HG03354 (cell line): ENCODE measurements at regions not wholly inside any gene's neighbourhood (a gene's known extent, or its start where the extent isn't known, plus 50 kb on each side); places are given as distances from the start of the nearest gene placed in this dataset.

Experiments used
- ATAC-seq: cut with Tn5 transposase; IDR thresholded peaks from one replicate; pipeline ENCODE4 v1.9.1; 2021; ENCODE audit warnings: mild to moderate bottlenecking; ENCODE audit not compliant: unreplicated experiment, poor library complexity, severe bottlenecking

DNA sequence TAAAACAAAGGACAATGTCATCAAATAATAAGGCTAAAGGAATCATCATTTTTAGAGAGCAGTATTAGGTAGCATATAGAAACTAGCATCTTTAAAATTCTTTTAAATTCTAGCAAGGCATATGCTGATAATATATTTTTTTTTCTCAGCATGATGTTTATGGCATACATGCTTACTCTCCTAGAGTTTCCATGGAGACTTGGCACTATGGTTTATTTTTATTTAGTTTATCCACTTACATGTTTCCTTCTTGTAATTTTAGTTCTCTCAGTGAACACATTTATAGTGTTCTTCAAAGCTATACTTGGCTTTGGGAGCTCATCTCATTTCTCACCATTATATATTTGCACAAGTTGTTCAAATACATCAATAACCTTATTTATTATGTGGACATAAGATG lies 413.8 kb upstream of the LINC00305 start:
- ATAC-seq = no peak

DNA sequence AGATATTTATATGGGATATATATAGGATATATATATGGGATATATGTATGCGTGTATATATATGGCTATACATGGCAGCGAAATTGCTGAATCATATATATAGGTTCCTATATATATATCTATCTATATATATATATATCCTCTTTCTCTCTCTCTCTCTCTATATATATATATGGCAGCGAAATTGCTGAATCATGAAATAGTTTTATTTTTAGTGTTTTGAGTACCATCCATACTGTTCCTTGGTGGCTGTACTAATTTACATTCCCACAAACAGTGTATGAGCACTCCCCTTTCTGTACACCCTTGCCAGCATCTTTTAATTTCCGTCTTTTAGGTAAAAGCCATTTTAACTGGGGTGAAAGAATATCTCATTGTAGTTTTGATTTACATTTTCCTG lies 397.6 kb upstream of the LINC00305 start:
- ATAC-seq = no peak

DNA sequence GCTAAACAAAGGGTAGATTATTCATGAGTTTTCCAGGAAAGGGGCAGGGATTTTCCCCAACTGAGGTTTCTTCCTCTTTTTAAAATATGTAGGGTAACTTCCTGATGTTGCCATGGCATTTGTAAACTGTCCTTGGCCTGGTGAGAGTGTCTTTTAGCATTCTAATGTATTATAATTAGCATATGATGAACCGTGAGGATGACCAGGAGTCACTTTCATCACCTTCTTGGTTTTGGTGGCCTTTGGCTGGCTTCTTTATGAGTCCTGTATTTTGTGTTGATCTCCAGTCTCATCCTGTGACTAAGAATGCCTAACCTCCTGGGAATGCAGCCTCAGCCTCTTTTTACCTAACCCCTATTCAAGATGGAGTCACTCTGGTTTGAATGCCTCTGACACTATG lies 391.0 kb upstream of the LINC00305 start:
- no peak for ATAC-seq

DNA sequence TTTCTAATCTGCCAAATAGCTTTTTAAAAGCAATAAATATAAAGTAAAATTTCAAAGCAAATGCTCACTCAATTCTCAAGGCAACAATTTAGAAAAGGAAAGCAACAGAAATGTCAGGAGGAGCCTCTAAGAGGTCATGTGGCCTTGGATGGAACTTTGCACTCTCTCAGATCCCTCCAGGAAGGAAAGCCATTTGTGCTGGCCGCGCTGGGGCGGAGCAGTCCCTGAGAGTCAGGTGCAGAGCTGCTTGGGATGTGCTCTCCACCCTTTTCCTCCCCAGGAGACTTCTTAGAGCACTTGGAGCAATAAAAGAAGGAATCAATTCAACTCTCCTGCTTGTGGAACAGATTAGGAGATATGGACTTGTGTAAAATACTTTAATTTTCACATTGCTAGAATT lies 379.8 kb upstream of the LINC00305 start:
- no peak for ATAC-seq

DNA sequence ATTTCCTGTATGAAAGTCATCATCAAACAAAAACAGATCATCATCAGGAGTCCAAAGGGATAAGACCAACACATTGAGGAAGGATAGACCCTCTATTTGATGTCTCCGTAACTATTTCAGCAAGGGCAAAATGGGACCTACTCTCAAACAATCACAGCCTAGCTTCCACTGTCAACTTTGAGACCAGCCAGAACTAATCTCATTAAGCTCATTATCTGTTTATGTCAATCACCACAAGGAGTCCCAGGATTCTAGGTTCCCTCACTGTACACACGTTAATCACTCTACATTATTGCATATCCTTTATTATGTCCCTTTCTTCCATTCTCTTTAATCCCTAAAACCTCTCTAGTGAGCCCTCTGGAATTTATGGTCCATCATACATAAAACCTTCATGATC lies 370.3 kb upstream of the LINC00305 start:
- no peak for ATAC-seq

DNA sequence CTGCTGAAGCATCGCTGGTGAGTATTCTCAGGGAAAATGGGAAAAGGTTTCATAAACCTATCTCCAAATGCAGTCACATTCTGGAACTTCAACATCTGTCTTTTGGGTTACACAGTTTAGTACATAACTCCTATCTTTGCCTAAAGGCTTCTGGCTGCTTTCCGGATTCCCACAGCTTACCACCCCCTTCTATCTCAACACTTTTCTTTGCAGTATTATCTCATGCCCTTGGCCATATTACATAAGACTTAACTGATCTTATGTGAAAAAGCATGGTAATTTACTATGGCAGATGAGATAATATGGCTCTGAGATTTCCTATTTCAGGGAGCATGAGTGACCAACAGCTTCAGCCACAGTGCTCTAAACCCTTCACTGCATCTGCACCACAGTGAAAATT lies 369.3 kb upstream of the LINC00305 start:
- no peak for ATAC-seq

DNA sequence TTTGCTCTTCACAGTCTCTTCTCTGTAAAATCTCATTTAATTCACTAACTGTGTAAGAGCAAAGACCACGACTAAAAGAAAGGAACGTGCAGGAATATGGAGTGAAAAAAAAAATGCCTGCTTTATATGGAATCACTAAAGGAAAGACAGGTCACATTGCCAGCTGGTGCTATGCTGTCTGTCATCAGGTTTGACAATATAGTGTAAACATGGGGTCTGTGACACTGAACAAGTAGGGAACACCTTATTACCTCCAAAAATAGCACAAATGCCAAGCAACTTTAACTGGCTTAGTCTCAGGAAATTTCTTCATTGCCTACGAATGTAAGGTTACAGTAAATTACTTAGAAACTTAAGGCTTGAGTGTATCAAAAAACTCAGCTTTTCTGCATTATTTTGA lies 364.5 kb upstream of the LINC00305 start:
- ATAC-seq = no peak

DNA sequence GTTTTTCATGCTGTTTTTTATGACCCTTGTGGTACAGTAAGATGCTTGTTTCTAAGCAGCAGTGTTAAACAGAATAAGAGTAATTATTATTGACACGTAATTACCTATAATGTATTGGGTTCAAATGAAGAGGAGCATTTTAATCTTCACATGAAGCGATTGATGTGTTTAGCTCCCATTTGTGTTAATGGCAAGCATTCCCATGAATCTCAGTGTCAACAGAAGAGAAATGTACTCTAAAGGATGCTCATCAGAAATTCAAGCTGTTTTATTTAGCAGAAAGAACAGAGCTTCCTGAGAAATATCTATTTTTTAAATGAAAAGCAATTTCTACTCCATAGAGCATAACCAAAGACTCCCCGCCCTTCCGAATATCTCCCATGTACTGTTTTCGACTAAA lies 341.3 kb upstream of the LINC00305 start:
- ATAC-seq = no peak

DNA sequence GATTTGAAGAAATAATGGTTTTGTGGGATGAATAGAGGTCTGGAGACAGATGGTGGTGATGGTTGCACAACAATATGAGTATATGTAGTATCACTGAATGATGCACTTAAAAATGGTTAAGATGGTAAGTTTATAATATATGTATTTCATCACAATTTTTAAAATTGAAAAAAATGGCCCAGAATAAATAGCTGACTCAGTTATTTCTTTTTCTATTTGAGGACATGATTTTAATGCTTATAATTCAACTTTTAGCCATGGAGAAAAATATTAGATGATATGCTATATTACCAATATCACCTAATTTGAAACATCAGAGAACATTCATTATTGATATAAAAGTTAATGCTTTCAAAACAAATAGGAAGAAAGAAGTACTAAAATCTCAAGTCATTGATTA lies 339.8 kb upstream of the LINC00305 start:
- ATAC-seq = no peak

DNA sequence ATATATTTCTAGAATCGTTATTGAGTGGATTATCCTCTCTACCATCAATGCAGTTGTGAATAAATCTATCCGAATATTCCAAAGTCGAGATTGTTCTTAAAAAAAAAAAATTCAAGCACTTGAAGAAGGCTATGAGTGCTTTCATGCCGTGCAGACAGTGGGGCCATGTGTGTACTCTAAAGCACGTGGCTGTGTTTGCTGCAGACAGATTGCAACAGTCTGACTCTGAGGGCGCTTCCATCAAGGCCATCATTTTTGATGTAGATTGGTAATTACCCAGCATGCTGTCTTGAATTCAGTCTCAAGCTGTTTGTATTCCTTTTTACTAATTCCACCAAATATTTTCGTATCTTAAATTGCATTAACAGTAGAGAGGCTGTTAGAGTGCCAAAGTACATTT lies 325.9 kb upstream of the LINC00305 start:
- no peak for ATAC-seq

DNA sequence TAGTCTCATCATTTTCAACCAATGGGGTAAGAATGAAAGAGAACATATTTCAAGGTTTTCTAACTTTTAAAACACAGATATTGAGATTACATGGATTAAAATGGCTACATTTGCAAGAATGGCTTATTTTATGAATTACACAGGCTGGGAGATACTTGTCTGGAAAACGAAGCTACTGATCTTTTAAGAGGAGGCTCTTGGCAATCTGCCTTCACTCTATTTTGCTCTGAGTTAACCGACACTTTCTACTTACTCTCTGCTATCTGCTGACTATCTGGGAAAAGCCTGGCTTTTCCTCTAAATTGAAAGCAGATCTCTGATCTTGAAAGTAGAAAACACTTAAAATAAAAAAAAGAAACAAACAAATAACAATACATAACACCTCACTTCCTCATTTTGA lies 325.4 kb upstream of the LINC00305 start:
- no peak for ATAC-seq

DNA sequence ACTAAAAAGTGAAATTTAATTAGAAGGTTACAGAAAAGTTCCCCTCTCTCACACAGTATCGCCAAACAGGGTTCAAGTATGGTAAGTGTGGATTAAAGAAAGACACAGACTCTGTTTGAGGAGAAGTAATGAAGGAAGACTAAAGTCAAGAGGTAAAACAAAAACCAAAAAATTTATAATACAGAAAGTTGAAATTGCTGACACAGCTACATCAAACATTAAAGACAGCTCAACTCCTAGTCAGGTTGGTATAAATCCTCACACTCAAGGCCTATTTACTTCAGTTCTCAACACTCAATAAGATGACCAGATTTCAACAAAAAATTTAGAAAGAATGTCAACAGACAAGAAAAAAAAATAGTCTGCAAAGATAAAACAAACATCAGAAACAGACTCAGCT lies 300.5 kb upstream of the LINC00305 start:
- ATAC-seq = no peak

DNA sequence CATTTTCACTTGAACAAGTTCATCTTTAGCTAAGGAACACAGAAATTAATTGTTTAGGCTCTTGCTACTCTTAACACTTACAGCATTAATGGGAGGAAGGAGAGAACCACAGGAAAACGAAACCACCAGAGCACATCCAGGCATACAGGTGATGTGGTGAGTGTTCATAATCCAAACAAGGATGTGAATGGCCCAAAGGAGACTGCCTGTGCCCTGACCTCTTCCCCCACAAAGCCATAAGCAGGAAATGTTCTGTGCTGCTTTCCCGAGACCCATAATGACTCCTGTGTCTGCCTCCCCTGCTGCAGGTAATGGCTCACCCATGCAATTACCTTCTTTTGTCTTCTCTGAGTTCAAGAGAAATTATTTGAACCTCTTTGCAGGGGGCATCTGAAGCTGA lies 295.9 kb upstream of the LINC00305 start:
- ATAC-seq = no peak

DNA sequence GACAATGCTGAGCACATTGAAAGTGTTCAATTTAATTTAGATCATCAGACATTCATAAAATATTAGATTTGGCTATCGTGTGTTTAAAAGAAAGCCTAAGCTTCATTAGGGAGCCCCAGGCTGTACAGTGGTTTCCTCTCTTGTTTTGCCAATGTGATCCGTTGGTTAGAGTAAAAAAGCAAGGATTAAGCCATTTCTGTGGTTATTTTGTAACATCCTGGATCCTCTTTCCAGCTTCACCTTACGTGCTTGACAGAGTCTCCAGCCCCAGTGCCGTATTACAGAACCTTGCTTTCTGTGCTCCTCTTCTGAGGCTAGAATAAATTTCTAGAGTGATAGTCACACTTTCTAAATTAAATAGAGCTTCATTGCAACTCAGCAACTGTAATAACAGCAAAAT lies 289.3 kb upstream of the LINC00305 start:
- no peak for ATAC-seq

DNA sequence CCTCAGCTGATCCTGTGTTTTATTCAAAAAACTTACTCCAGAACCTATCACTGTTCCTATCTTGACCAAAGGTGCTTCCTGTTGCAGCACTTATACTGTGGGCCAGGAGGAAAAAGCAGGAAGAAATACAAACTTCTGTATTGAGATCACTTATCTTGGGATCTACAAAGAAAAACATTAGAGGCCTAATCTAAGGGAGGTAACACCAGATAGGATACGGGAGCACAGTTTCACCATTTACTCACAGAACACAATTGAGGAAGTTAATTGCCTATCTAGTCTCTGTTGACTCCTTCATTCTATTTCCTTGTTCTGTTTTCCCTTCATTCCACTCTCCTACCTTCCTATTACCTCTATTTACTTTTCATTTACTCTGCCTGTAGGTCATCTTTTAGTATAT lies 287.2 kb upstream of the LINC00305 start:
- ATAC-seq = no peak

DNA sequence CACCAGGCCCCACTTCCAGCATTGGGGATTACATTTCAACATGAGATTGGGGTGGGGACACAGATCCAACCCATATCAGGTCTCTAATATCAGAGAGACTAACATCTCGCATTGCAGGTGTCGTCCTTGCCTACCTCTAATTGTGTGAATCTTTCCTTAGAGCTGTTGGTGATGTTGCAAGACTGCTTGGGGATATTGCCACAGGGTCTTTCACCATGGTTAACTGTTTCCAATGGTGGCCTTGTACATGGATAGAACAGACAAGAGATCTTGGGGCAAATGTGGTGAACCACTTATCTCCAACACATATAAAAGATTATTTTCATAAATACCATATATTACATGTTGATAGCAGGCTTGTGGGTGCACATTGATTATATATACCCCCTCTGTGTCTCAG lies 270.3 kb upstream of the LINC00305 start:
- no peak for ATAC-seq

DNA sequence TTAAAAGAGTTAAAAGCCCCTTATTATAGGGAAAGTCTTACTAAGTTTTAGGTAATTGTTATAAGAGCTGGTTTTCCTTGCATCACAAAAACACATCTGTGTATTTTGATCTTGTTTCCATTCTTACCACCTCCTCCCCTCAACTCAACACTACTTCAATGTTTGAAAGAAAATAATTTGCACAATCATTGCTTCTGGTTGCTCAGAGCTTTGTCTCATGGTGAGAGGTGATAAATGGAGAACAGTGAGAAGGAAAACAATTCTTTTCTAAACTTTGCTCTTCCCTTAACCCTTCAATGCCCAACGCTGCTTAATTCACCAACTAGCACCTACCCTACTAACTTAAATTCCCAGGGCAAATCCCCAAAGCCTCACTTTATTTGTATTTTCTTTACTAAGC lies 268.1 kb upstream of the LINC00305 start:
- no peak for ATAC-seq

DNA sequence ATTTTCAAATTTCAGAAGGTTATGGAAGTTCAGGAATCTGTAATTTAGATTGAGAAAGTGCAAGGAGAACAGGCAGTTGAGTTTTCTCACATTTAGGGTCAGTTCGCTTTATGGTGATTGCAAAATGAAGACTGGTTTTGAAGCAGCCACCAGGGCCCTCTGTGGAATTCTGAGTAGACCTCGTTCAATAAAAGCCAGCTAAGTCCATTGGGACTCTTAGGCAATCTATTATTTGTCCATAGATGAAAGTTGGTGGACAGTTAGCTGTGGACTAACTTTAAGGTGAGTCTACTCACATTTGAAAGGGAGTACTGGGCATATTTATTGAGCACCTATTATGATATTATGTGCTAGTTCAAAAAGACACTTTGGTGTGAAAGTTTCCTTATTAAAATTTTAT lies 266.3 kb upstream of the LINC00305 start:
- no peak for ATAC-seq

DNA sequence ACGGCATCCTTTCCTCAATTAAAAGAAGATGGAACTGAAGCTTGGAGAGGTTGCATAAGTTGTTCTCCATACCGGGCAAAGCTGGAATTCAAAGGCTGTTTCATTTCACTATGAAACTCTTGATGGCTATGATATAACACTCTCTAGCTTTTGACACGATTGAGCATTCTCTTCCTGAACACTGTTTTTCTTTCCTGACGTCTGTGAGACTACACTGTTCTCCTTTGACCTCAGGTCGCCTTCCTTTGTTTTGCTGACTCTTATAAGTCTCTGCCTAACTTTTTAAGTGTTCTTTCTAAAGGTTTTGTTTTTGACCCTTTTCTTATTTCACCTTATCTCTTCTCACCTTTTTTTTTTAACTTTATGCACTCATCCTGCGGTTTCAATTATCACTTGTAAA lies 261.8 kb upstream of the LINC00305 start:
- no peak for ATAC-seq

DNA sequence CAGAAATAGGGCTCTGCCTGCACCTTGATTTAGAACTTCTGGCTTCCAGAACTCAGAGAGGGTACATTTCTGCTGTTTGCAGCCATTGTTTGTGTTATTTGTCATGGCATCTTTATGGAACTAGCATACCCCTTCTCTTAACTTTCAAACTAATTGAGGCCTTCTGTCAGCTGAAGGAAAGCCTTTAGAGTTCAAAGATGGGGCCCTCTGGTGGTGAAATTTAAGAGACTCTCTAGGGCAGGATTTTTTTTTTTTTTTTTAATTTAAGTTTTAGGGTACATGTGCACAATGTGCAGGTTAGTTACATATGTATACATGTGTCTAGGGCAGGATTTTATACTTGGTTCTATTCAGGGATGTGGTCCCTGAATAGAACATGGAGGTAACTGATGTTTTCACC lies 260.6 kb upstream of the LINC00305 start:
- peak; percentile 65 for ATAC-seq

DNA sequence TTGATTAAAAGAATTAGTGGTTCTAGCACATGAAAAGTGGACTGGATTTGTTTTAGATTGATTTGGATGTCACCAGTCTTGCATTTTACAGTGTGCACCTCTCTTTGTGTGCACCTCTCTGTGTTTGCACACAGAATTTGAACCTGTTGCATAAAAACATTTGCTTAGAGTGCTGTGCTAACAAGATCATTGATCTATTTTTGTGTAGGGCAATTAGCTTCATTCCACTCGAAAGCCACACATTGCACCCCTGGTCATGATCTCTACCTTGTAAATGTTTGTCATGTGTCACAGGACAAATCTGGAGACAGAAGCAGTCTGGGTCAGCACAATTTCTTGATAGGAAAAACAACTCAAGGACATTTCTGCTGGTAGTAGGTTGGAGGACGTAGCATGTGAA lies 258.7 kb upstream of the LINC00305 start:
- no peak for ATAC-seq

DNA sequence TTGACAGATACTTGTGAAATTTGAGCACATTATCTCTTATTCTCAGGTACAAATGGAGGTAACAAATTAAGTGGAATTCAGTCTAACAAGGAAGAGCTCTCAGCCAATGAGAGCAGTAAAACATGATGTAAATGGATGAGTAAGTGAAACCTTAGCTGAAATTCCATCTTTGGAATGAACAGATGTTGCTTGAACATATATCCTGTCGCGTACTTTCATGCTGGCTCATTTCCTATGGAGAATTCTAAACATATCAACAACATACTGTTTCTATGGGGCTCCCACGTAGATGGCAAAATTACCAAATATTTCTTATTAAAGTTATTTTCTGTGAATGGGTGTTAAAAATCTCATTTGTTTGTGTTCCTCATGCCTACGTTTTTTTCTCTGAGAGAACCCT lies 256.3 kb upstream of the LINC00305 start:
- ATAC-seq = no peak
